ENCODE measurements at regions not wholly inside any gene's neighbourhood (a gene's known extent, or its start where the extent isn't known, plus 50 kb on each side); places are given as distances from the start of the nearest gene placed in this dataset.

DNA sequence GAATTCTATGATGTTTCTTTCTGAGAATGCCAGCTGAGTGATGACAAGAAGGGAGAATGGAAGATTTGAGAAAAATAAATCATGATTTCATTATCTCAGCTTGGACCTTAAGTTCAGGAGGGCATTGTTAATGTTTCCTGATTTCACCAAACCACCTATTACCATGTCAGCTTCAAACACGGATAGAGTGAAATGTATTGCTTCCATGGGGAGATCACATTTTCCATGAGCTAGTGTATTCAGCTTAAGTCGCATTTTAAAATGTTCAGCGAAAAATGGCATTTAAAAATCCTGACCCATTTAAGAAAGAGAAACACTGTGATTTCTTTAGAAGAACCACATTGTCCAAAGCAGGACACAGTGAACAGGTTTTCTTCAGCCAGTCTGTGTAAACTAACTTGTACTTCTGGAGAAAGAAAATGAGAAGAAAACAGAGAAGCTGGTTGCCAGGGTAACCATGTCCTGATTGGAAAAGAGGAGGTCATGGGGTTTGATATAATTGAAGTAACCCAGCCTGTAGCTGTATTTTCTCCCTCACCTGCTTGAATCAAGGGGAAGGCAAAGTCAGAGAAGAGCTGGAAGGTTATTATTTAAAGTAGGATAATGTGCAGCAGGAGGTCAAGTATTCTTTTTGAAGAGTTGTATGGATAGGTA is 684.1 kb upstream of the NRSN1 start:
- peaks cover 2% of the 10 kb centered on the region for H3K9me3 Mint-ChIP-seq
- H3K27ac Mint-ChIP-seq, result no peak overlapping the region
- H3K27me3 Mint-ChIP-seq, result no peaks in the 10 kb centered on the region
- H3K4me1 Mint-ChIP-seq (ENCODE audit: low read depth), result no peaks in the 10 kb centered on the region
- no peaks in the 10 kb centered on the region for H3K36me3 Mint-ChIP-seq (ENCODE audit: low read depth)
- no peak overlapping the region for H3K4me3 Mint-ChIP-seq
- DNase-seq, result no peak

DNA sequence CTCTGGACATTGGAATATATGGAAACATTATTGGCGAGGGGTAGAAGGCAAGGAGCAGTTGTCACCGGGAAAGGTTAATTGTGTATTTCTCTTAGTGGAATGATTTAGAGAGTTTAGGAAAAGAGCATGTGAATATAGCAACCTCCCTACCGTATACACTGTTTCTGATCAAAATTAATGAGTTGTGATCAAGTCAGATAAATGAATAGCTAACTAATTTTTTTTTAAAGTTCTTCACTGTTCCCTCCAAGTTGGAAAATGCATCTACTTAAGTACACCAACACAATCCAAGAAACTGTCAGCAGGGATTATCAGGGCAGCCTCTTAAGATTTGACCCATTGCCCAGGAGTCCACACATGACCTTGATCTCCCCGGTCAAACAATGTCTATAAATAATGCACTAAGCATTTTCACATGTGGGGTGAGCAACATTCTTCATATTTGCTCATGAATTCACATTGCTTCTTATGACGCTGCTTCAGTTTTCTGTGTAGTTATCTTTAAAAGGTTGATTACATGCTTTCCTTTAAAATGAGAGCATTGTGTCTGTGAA is 680.8 kb upstream of the NRSN1 start:
- no peaks in the 10 kb centered on the region for H3K4me1 Mint-ChIP-seq (ENCODE audit: low read depth)
- DNase-seq, result no peak
- no peaks in the 10 kb centered on the region for H3K36me3 Mint-ChIP-seq (ENCODE audit: low read depth)
- no peak overlapping the region for H3K27ac Mint-ChIP-seq
- H3K27me3 Mint-ChIP-seq, result no peaks in the 10 kb centered on the region
- no peak overlapping the region for H3K4me3 Mint-ChIP-seq
- peaks cover 1% of the 10 kb centered on the region for H3K9me3 Mint-ChIP-seq

DNA sequence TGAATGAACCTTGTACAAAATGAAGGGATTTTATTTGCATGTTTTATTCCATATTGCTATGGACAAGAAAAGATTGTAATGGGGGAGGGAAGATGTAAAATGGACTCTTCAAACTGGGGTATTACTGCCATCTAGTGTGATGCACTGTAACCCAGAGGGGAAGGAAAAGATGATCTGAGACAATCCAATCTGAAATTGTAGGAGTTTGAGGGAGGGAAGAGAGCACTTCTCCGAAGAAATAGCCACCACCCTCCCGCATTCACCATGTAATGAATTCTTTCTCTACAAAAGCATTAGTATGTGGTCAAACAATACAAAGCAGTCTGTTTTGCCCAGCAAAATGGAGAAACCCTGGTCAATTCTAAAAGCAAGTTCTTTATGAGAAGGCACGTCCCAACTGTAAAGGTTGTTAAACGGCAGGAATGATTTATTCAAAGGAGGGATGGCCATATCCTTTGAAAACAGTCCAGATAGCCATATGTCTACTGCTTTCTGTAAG is 679.5 kb upstream of the NRSN1 start:
- Mint-ChIP-seq H3K9me3 (no peaks in the 10 kb centered on the region), H3K4me1 (ENCODE audit: low read depth) (no peaks in the 10 kb centered on the region), H3K27me3 (no peaks in the 10 kb centered on the region), H3K27ac (no peak overlapping the region), H3K36me3 (ENCODE audit: low read depth) (no peaks in the 10 kb centered on the region), H3K4me3 (no peak overlapping the region)
- DNase-seq, result no peak

DNA sequence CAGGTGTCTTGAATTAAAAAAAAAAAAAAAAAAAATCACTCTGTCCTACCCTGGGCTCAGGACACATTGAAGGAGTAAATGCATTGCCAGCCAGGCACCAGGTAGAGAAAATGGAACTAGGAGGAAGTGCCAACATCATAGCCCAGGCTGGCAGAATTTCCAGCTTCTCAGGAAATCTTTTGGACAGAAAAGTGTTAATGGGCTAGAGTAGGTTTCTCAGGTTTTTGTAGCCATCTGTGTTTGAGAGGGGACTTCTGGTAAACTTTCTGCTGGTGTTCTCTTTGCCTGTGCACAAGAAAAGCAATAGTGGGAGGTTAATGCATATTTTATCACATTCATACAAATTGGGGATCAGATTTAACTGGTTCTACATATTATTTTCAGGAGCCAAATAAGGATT is 678.3 kb upstream of the NRSN1 start:
- Mint-ChIP-seq H3K4me3 (no peak overlapping the region), H3K4me1 (ENCODE audit: low read depth) (no peaks in the 10 kb centered on the region), H3K9me3 (no peaks in the 10 kb centered on the region), H3K27ac (no peak overlapping the region), H3K27me3 (no peaks in the 10 kb centered on the region), H3K36me3 (ENCODE audit: low read depth) (no peaks in the 10 kb centered on the region)
- DNase-seq, result no peak

DNA sequence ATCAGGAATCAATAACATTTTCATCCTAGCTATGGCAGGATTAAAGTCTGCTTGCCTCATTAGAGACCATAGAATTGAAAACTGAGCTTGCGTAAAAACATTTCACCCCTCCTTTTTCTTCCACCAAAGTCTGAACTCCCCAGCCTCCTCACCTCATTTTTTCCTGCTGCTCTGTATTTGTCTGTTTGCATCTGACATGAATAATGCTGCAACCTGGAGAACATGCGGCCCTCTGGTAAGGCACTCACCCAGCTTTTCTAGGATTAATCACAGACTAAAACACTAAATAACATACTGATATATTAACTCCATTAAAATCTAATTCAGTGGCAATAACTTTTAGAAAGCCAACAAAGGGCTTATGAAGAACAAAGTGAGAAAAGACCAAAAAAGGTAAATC is 677.7 kb upstream of the NRSN1 start:
- H3K4me3 Mint-ChIP-seq, result no peak overlapping the region
- no peak overlapping the region for H3K27ac Mint-ChIP-seq
- H3K4me1 Mint-ChIP-seq (ENCODE audit: low read depth), result no peaks in the 10 kb centered on the region
- no peaks in the 10 kb centered on the region for H3K9me3 Mint-ChIP-seq
- no peaks in the 10 kb centered on the region for H3K36me3 Mint-ChIP-seq (ENCODE audit: low read depth)
- no peaks in the 10 kb centered on the region for H3K27me3 Mint-ChIP-seq
- no peak for DNase-seq

DNA sequence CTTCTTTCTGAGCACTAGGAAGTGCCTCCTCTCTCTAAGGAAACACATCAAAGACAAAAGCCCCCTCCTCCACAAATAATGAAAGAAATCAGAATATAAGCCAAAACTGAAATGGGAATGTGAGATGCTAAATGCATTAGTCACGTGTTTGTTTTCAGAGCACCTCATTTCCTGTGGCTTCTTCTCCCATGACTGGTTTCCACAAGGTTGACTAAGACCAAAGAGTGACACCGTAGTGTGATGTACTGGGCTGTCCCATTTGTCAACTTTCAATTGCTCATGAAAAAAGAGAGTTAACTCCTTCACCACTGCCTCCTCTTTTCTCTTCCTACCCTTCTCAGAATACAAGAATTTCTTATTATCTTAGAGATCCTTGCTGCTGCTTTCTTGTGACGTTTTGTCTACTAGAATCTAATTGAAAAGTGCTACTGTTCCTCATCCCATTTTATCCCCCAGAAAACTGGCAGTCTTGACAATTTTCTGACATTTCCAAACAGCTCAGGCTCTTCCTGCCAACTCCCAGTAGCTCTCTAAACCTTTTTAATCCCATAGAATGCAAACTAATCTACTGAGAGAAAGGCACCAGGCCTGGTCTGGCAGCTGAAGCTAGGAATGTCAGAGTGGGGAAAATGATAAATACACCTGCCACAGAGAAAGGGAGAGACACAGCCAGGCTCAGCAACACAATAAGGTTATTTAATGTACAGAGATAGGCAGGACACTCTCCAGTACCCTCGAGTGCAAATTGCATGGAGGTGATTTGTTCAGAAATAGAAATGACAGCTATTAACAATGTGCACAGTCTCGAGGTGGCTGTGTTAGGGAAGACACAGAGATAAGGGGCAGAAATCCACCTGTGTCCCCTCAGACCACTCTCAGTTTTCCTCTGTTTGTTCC is 671.7 kb upstream of the NRSN1 start:
- no peaks in the 10 kb centered on the region for H3K36me3 Mint-ChIP-seq (ENCODE audit: low read depth)
- no peak overlapping the region for H3K4me3 Mint-ChIP-seq
- H3K27ac Mint-ChIP-seq, result no peak overlapping the region
- peaks cover 2% of the 10 kb centered on the region for H3K9me3 Mint-ChIP-seq
- no peak for DNase-seq
- no peaks in the 10 kb centered on the region for H3K27me3 Mint-ChIP-seq
- no peaks in the 10 kb centered on the region for H3K4me1 Mint-ChIP-seq (ENCODE audit: low read depth)

DNA sequence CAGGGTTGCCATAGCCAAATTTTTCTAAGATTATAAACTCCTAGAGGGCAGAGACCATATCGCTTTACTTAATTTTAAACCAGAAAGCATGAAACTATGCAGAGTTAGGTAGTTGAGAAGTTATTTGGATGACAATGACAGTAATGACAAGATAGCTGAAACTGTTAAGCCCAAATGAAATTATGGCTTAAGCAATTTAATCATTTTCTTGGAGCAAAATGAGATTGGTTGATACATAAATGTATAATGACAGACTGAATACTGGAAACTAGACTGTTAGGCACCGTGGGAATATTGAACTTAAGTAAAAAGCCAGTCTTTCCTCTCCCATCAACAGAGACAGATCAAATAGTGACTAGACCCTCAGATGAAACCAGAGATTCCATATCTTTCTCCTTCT is 670.3 kb upstream of the NRSN1 start:
- H3K27ac Mint-ChIP-seq, result no peak overlapping the region
- DNase-seq, result no peak
- no peak overlapping the region for H3K4me3 Mint-ChIP-seq
- H3K36me3 Mint-ChIP-seq (ENCODE audit: low read depth), result no peaks in the 10 kb centered on the region
- H3K4me1 Mint-ChIP-seq (ENCODE audit: low read depth), result no peaks in the 10 kb centered on the region
- no peaks in the 10 kb centered on the region for H3K27me3 Mint-ChIP-seq
- peaks cover 2% of the 10 kb centered on the region for H3K9me3 Mint-ChIP-seq

DNA sequence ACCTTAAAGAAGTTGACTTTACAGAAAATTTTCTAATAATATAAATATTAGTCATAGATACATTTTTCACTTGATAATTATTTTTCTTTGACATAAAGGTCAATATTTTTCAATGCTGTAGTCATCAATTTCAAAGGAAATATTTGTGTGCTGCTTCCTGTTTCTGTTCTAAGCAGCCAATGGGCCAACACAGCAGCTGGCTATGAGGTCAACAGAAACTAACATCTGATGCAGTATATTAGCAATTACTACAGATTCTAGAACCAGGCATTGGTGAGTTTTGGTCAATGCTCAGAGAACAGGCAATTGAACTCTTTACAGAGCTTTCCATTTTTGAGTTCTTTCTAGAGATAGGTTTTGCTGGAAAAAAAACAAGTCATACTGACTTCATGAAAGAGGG is 669.6 kb upstream of the NRSN1 start:
- H3K27ac Mint-ChIP-seq, result no peak overlapping the region
- peaks cover 2% of the 10 kb centered on the region for H3K9me3 Mint-ChIP-seq
- DNase-seq, result no peak
- H3K36me3 Mint-ChIP-seq (ENCODE audit: low read depth), result no peaks in the 10 kb centered on the region
- no peaks in the 10 kb centered on the region for H3K27me3 Mint-ChIP-seq
- H3K4me1 Mint-ChIP-seq (ENCODE audit: low read depth), result no peaks in the 10 kb centered on the region
- H3K4me3 Mint-ChIP-seq, result no peak overlapping the region

DNA sequence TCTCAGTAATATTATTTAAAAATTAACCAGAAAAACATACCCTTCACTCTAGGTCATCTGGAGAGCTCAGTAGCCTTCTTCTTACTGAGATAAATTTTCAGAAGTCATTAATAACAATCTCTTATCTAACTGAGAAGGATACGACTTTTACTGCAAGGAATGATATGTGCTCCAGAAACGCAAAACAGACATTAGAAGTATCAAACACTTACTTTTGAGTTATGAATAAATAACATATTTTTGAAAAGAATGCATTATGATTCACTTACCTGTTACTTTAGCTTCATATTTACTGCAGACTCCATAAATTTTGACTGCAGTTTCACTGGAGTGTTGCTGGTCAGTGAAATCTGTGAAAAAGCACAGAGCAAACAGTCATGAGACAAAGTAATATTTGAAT is 668.7 kb upstream of the NRSN1 start:
- no peaks in the 10 kb centered on the region for H3K27me3 Mint-ChIP-seq
- H3K36me3 Mint-ChIP-seq (ENCODE audit: low read depth), result no peaks in the 10 kb centered on the region
- no peaks in the 10 kb centered on the region for H3K4me1 Mint-ChIP-seq (ENCODE audit: low read depth)
- H3K27ac Mint-ChIP-seq, result no peak overlapping the region
- H3K4me3 Mint-ChIP-seq, result no peak overlapping the region
- no peak for DNase-seq
- H3K9me3 Mint-ChIP-seq, result peaks cover 2% of the 10 kb centered on the region

DNA sequence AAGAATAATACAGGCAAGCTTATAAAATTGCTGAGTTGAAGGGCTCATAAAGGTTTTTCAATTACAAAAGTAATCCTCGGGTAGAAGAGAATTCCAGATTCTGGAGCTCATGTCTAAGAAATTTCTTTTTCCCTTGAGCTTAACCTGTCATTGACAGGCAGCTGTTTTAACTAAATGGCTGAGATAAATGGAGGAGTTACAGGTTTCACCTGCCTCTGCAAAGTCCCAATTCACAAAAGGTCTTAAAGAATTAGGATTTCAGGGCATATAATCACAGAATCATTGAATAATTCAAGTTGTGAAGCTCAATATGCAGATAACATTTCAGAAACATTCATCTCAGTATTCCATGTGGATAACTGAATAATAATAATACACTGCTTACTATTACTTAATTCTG is 660.1 kb upstream of the NRSN1 start:
- Mint-ChIP-seq H3K4me1 (ENCODE audit: low read depth) (no peaks in the 10 kb centered on the region), H3K36me3 (ENCODE audit: low read depth) (no peaks in the 10 kb centered on the region), H3K27me3 (no peaks in the 10 kb centered on the region), H3K4me3 (no peak overlapping the region), H3K27ac (no peak overlapping the region), H3K9me3 (peaks cover 4% of the 10 kb centered on the region)
- DNase-seq, result no peak

DNA sequence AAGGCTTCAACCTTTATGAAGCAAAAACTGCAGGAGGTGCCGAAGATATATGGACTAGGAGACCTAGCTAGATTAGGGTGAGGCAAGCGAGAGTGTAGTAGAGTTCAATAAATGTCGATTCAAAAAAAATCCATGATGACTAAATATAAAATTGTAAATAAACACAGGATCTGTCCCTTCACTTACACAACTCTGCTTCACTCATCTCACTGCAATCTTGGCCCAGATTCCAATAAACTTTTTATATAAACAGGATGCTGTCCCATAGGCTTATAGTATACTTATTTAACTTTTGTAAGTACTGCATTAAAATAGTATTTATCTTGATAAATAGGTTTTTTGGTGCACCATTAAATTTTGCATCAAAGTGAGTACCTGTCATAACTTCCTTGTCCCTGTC is 648.4 kb upstream of the NRSN1 start:
- Mint-ChIP-seq H3K4me1 (ENCODE audit: low read depth) (no peaks in the 10 kb centered on the region), H3K9me3 (no peaks in the 10 kb centered on the region), H3K4me3 (no peak overlapping the region), H3K36me3 (ENCODE audit: low read depth) (no peaks in the 10 kb centered on the region), H3K27me3 (no peaks in the 10 kb centered on the region), H3K27ac (no peak overlapping the region)
- no peak for DNase-seq

DNA sequence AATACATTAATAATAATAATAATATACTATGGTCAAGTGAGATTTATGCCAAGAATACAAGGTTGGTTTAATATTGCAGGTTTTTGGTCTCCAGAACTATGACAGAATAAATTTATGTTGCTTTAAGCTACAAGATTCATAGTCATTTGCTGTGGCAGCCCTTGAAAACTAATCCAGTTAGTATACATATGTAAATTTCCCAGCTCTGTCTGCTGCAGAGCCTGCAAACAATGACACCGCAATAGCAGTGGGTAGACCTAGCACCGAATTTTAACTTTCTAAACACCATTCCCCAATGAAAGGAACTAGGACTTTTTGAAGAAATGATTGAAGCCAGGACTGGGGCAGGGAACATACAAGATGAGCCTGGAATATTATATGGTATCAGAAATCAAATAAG is 647.7 kb upstream of the NRSN1 start:
- no peak for DNase-seq
- H3K4me1 Mint-ChIP-seq (ENCODE audit: low read depth), result no peaks in the 10 kb centered on the region
- no peaks in the 10 kb centered on the region for H3K36me3 Mint-ChIP-seq (ENCODE audit: low read depth)
- no peaks in the 10 kb centered on the region for H3K9me3 Mint-ChIP-seq
- no peak overlapping the region for H3K27ac Mint-ChIP-seq
- H3K27me3 Mint-ChIP-seq, result no peaks in the 10 kb centered on the region
- H3K4me3 Mint-ChIP-seq, result no peak overlapping the region

DNA sequence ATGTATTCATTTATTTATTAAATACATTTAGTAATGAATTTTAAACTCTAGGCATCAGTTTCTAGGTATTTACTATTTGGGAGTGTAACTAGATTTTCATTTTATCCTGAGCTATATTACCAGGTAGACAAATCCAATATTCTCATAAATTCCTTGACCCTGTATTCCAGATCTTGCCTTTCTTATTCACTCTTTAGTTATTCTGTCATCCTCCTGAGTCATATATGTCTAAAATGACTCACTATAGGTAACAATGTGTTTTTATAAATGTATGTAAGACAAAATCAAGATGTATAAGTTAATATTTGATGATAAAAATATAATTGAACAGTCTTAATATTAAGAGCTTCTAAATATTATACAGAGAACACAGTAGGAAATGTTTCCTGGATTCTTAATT is 642.1 kb upstream of the NRSN1 start:
- H3K27me3 Mint-ChIP-seq, result no peaks in the 10 kb centered on the region
- no peaks in the 10 kb centered on the region for H3K4me1 Mint-ChIP-seq (ENCODE audit: low read depth)
- no peaks in the 10 kb centered on the region for H3K36me3 Mint-ChIP-seq (ENCODE audit: low read depth)
- no peak overlapping the region for H3K4me3 Mint-ChIP-seq
- H3K9me3 Mint-ChIP-seq, result peaks cover 4% of the 10 kb centered on the region
- no peak for DNase-seq
- H3K27ac Mint-ChIP-seq, result no peak overlapping the region

DNA sequence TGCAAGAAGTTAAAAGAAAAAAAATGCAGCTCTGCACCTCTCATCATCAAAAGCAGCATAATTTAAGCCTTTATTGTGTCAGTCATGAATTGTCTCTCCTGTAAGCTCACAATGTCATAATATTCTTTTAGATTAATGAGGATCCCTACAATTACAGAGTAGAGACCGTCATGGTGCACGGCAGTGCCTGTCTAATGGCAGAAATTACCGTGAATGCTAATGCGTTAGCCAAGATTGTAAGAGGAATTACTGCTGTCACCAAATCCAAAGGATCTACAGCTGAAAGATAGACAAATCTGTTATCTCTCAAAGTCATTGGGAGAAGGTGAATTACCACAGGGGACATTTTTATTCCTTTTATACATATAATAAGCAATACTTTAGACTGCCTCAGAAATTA is 631.6 kb upstream of the NRSN1 start:
- Mint-ChIP-seq H3K4me1 (ENCODE audit: low read depth) (no peaks in the 10 kb centered on the region), H3K9me3 (peaks cover 22% of the 10 kb centered on the region), H3K27me3 (no peaks in the 10 kb centered on the region), H3K27ac (no peak overlapping the region), H3K4me3 (no peak overlapping the region), H3K36me3 (ENCODE audit: low read depth) (no peaks in the 10 kb centered on the region)
- DNase-seq, result no peak

DNA sequence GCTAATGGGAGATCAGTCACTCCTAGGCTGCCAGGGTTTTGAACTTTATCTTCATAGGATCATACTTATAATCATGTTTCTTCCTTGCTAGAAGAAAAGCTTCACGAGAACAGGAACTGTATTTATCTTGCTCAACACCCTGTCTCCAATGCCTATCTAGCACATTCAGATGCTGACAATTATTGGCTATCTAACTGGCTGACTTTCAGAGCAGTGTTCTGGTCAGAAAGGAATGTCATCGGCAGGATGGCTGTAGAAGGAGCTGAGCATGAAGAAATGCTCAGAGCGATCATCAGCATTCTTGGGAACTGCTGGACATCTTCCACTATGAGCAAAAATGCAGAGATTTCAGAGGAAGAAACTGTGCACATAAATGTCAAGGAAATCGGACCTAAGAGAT is 628.0 kb upstream of the NRSN1 start:
- no peak for DNase-seq
- no peaks in the 10 kb centered on the region for H3K4me1 Mint-ChIP-seq (ENCODE audit: low read depth)
- no peak overlapping the region for H3K4me3 Mint-ChIP-seq
- no peaks in the 10 kb centered on the region for H3K27me3 Mint-ChIP-seq
- H3K9me3 Mint-ChIP-seq, result peaks cover 8% of the 10 kb centered on the region
- H3K27ac Mint-ChIP-seq, result no peak overlapping the region
- H3K36me3 Mint-ChIP-seq (ENCODE audit: low read depth), result no peaks in the 10 kb centered on the region
